GM12874 (cell line): ENCODE measurements at regions not wholly inside any gene's neighbourhood (a gene's known extent, or its start where the extent isn't known, plus 50 kb on each side); places are given as distances from the start of the nearest gene placed in this dataset.

Experiments
- CTCF ChIP-seq: IDR thresholded peaks from 2 replicates; pipeline ENCODE4 v1.5.1; 2011; ENCODE audit warnings: low read depth, mild to moderate bottlenecking, control low read depth, low read length, moderate library complexity; ENCODE audit not compliant: insufficient read depth

- TF ChIP-seq CTCF: no peak
Observed at GRCh38 chr2:172241222-172241621, 138.5 kb upstream of the DLX2 start.

GRCh38 chr2:172242471-172242870, 139.8 kb upstream of the DLX2 start:
- no peak for TF ChIP-seq CTCF

- TF ChIP-seq CTCF: no peak
Observed at GRCh38 chr2:172242961-172243360, 140.3 kb upstream of the DLX2 start.

GRCh38 chr2:172244419-172245130, 141.9 kb upstream of the DLX2 start:
- TF ChIP-seq CTCF: no peak

GRCh38 chr2:172246649-172247048, 143.9 kb upstream of the DLX2 start:
- TF ChIP-seq CTCF: no peak

GRCh38 chr2:172247203-172247602, 144.5 kb upstream of the DLX2 start:
- TF ChIP-seq CTCF: no peak

- TF ChIP-seq CTCF: no peak
Observed at GRCh38 chr2:172248381-172248780, 145.7 kb upstream of the DLX2 start.
